HL-60 (cell line): ENCODE measurements at regions not wholly inside any gene's neighbourhood (a gene's known extent, or its start where the extent isn't known, plus 50 kb on each side); places are given as distances from the start of the nearest gene placed in this dataset.

Experiments
- DNase-seq, 2 experiments: peaks; one replicate each; pipeline ENCODE4 v3.0.0-alpha.2; 2010 to 2020; ENCODE audit warnings: low read depth in 1 of 2, low spot score in 1 of 2
- H3K27ac ChIP-seq: fragments of 250-450 bp; sonication (Bioruptor Pico); replicated peaks from 2 replicates; pipeline ENCODE4 v1.5.1; 2020; ENCODE audit warnings: mild to moderate bottlenecking, moderate library complexity
- H3K27me3 ChIP-seq: fragments of 250-450 bp; sonication (Bioruptor Pico); 2 replicates; pipeline ENCODE4 v1.5.1; 2021; ENCODE audit warnings: mild to moderate bottlenecking, moderate library complexity; ENCODE audit not compliant: insufficient read depth, poor library complexity, severe bottlenecking
- H3K4me3 ChIP-seq: replicated peaks from 2 replicates; pipeline ENCODE4 v1.5.1; 2011; ENCODE audit warnings: mild to moderate bottlenecking, control low read depth, low read length; ENCODE audit not compliant: insufficient read depth
- CTCF ChIP-seq: IDR thresholded peaks from one replicate; pipeline ENCODE4 v1.5.1; 2011; ENCODE audit warnings: low read length, control low read depth, inconsistent platforms; ENCODE audit not compliant: insufficient read depth
- GABPA ChIP-seq: IDR thresholded peaks from 2 replicates; pipeline ENCODE4 v1.6.1; 2012; ENCODE audit warnings: low read depth
- POLR2AphosphoS5 ChIP-seq: IDR thresholded peaks from 2 replicates; pipeline ENCODE4 v1.6.1; 2012; ENCODE audit warnings: low read depth
- REST ChIP-seq: IDR thresholded peaks from 2 replicates; pipeline ENCODE4 v1.6.1; 2012; ENCODE audit warnings: low read depth; ENCODE audit not compliant: insufficient replicate concordance
- SPI1 ChIP-seq: IDR thresholded peaks from 2 replicates; pipeline ENCODE4 v1.6.1; 2012; ENCODE audit warnings: low read depth, mild to moderate bottlenecking, borderline replicate concordance

- Histone ChIP-seq H3K27me3 (no peaks in the 10 kb centered on the region), H3K27ac (no peak overlapping the region), H3K4me3 (no peak overlapping the region)
- no peak for DNase-seq
- TF ChIP-seq POLR2AphosphoS5: no peak
- no peak for TF ChIP-seq CTCF
- TF ChIP-seq GABPA: no peak
Observed at GRCh38 chr3:174505266-174505665, 353.9 kb upstream of the NAALADL2 start.

GRCh38 chr3:174524203-174524602, 334.9 kb upstream of the NAALADL2 start:
- H3K27me3 ChIP-seq: no peaks in the 10 kb centered on the region
- no peak for TF ChIP-seq REST
- TF ChIP-seq SPI1: no peak
- TF ChIP-seq CTCF: no peak
- TF ChIP-seq POLR2AphosphoS5: no peak
- no peak for TF ChIP-seq GABPA
- no peak overlapping the region for H3K27ac ChIP-seq
- DNase-seq: no peak
- no peak overlapping the region for H3K4me3 ChIP-seq

- TF ChIP-seq REST: no peak
- TF ChIP-seq GABPA: no peak
- no peak for TF ChIP-seq SPI1
- TF ChIP-seq CTCF: no peak
- TF ChIP-seq POLR2AphosphoS5: no peak
- no peak for DNase-seq
- H3K4me3 ChIP-seq: no peak overlapping the region
- H3K27ac ChIP-seq: no peak overlapping the region
- H3K27me3 ChIP-seq: no peaks in the 10 kb centered on the region
Observed at GRCh38 chr3:174529298-174529697, 329.8 kb upstream of the NAALADL2 start.

- no peak overlapping the region for H3K27ac ChIP-seq
- DNase-seq: no peak
- no peak overlapping the region for H3K4me3 ChIP-seq
- TF ChIP-seq CTCF: no peak
- no peak for TF ChIP-seq POLR2AphosphoS5
- TF ChIP-seq GABPA: no peak
- TF ChIP-seq SPI1: no peak
- TF ChIP-seq REST: no peak
- H3K27me3 ChIP-seq: no peaks in the 10 kb centered on the region
Observed at GRCh38 chr3:174531262-174531982, 327.7 kb upstream of the NAALADL2 start.
